ENCODE measurements at regions not wholly inside any gene's neighbourhood (a gene's known extent, or its start where the extent isn't known, plus 50 kb on each side); places are given as distances from the start of the nearest gene placed in this dataset.

DNA sequence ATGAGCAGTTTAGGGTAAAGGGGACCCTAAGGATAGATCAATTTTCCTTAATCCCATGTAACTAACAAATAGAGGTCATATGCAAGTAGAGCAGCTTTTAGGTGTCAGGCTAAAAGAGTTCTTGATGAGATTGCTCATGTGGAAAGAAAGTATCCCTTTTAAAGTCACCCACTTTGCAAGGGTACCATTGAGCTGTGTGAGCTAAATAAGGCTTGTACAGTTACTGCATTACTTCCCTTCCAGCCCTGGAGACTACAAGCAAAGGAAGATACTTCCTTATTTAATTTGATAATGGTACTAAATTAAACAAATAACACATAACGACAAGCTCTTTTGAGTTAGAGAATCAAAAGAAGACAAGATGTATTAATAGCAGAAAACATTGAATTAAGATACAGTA lies 191.7 kb downstream of the TMX1 start:
- TF ChIP-seq, protein P1, sequence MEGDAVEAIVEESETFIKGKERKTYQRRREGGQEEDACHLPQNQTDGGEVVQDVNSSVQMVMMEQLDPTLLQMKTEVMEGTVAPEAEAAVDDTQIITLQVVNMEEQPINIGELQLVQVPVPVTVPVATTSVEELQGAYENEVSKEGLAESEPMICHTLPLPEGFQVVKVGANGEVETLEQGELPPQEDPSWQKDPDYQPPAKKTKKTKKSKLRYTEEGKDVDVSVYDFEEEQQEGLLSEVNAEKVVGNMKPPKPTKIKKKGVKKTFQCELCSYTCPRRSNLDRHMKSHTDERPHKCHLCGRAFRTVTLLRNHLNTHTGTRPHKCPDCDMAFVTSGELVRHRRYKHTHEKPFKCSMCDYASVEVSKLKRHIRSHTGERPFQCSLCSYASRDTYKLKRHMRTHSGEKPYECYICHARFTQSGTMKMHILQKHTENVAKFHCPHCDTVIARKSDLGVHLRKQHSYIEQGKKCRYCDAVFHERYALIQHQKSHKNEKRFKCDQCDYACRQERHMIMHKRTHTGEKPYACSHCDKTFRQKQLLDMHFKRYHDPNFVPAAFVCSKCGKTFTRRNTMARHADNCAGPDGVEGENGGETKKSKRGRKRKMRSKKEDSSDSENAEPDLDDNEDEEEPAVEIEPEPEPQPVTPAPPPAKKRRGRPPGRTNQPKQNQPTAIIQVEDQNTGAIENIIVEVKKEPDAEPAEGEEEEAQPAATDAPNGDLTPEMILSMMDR (IDR thresholded peaks at IDR 0.05): no peak
- TF ChIP-seq POLR2A (IDR thresholded peaks at IDR 0.05): no peak

All from heart left ventricle (tissue), 13 donors.